Heart left ventricle (tissue), 13 donors: ENCODE measurements at regions not wholly inside any gene's neighbourhood (a gene's known extent, or its start where the extent isn't known, plus 50 kb on each side); places are given as distances from the start of the nearest gene placed in this dataset.

ENCODE experiments used
- POLR2A ChIP-seq, 2 donors: fragments of 450-650 bp; IDR thresholded peaks; one replicate each; pipeline ENCODE4 v1.6.1; 2017; ENCODE audit warnings: antibody characterized with exemption in 2 of 2, mild to moderate bottlenecking in 2 of 2, moderate library complexity in 2 of 2
- TF ChIP-seq, protein P1 (sequence below), 12 donors: fragments of 200-600 bp; sonication (generic) in 4 of 12; IDR thresholded peaks; one replicate each; pipeline versions ENCODE4 v1.5.0 to v1.8.0; 2018 to 2022; ENCODE audit warnings: antibody characterized with exemption in 12 of 12, mild to moderate bottlenecking in 5 of 12
- donor health status: ischemic (EF 13 %, LVEDD 7.1; RV severe dilation, severe dysfunction).
- donor health status: DM: no; HTN: yes; CAD: no.
- donor health status: DM: no; HTN: no; CAD: no.
- donor health status: ischemic (EF 25% LVEDD 6.9; RV normal size, moderate dysfunction).
- donor health status: ischemic (EF 25% LVEDD 5.7; RV mildly dilated, moderate dysfunction).
- donor health status: ischemic (EF 35%, LVEDD 5.7; RV mildly dilated, moderate dysfunction).
- donor health status: nonischemic (EF 11% LVEDD 7.7; RV severe dilation, severe dysfunction).
- donor health status: DM: yes; HTN: yes; CAD: no.
- donor health status: PGD.
- donor health status: ischemic (EF 29% LVEDD 5.4; RV normal size, mild dysfunction).
- donor health status: nonischemic (EF 23%, LVEDD 6.1; RV moderate dilation, normal function).

DNA sequence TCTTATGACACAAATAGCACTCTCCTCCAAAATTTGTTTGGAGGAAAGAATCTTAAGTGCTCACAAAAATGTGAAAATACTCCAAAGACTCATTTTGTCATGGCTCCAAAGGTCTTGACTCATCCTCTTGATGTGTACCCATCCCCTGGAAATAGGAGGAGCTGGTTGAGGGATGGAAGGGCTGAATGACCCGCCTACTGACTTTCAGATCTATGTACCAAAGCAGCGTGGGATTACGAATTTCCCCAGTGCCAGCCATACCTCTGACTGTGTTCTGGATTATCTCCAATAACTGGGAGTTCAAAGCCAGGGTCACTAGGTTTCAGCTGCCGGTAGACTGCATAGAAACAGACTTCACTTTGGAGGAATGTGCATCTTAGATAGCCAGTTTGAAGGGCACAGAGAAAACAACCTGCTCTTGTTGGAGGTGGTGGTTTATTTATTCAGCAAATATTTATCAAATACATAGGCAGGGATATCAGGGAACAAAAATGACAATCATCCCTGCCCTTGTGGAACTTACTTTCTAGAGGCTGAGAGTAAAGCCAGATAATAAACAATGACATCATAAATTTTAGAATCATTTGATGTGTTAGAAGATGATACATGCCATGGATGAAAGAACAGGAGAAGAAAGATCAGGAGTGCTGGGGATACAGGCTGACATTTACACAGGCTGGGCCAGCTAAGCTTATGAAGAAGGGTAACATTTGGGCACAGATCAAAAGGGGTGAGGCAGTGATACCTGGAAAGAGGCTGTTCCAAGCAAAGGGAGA, 246.6 kb downstream of the TBXT start:
- TF ChIP-seq, protein P1, sequence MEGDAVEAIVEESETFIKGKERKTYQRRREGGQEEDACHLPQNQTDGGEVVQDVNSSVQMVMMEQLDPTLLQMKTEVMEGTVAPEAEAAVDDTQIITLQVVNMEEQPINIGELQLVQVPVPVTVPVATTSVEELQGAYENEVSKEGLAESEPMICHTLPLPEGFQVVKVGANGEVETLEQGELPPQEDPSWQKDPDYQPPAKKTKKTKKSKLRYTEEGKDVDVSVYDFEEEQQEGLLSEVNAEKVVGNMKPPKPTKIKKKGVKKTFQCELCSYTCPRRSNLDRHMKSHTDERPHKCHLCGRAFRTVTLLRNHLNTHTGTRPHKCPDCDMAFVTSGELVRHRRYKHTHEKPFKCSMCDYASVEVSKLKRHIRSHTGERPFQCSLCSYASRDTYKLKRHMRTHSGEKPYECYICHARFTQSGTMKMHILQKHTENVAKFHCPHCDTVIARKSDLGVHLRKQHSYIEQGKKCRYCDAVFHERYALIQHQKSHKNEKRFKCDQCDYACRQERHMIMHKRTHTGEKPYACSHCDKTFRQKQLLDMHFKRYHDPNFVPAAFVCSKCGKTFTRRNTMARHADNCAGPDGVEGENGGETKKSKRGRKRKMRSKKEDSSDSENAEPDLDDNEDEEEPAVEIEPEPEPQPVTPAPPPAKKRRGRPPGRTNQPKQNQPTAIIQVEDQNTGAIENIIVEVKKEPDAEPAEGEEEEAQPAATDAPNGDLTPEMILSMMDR (IDR thresholded peaks at IDR 0.05), result no peak
- TF ChIP-seq POLR2A (IDR thresholded peaks at IDR 0.05), result no peak
